SK-N-SH treated with all-trans-retinoic acid at 6 μM for 48 hours (cell line): ENCODE measurements at regions not wholly inside any gene's neighbourhood (a gene's known extent, or its start where the extent isn't known, plus 50 kb on each side); places are given as distances from the start of the nearest gene placed in this dataset.

Experiments
- ATAC-seq: fragments of 200-7000 bp; cut with Tn5 transposase; 3 replicates; pipeline ENCODE4 v1.9.1; 2020; ENCODE audit warnings: mild to moderate bottlenecking, moderate library complexity
- ARNTL ChIP-seq: fragments of 450-650 bp; formaldehyde crosslinking; IDR thresholded peaks from 2 replicates; pipeline ENCODE4 v1.5.0; 2020; ENCODE audit warnings: low read depth, mild to moderate bottlenecking, moderate library complexity, borderline replicate concordance
- BACH2 ChIP-seq: fragments of 250-450 bp; sonication (Bioruptor Pico); IDR thresholded peaks from 2 replicates; pipeline ENCODE4 v1.9.0; 2021; ENCODE audit warnings: mild to moderate bottlenecking, borderline replicate concordance
- CREB5 ChIP-seq: fragments of 250-450 bp; sonication (Bioruptor Pico); IDR thresholded peaks from 2 replicates; pipeline ENCODE4 v1.5.1; 2020; ENCODE audit warnings: low read depth, mild to moderate bottlenecking, moderate library complexity
- CSDC2 ChIP-seq: fragments of 250-450 bp; sonication (Bioruptor Pico); IDR thresholded peaks from 2 replicates; pipeline ENCODE4 v1.5.0; 2020; ENCODE audit warnings: mild to moderate bottlenecking, moderate library complexity
- ESRRG ChIP-seq: fragments of 250-450 bp; sonication (Bioruptor Pico); IDR thresholded peaks from 2 replicates; pipeline ENCODE4 v1.6.1; 2021; ENCODE audit warnings: mild to moderate bottlenecking
- GLIS3 ChIP-seq: fragments of 250-450 bp; sonication (Bioruptor Pico); IDR thresholded peaks from 2 replicates; pipeline ENCODE4 v1.5.0; 2020; ENCODE audit warnings: mild to moderate bottlenecking, moderate library complexity
- ISL1 ChIP-seq: fragments of 250-450 bp; sonication (Bioruptor Pico); IDR thresholded peaks from 2 replicates; pipeline ENCODE4 v2.1.2; 2022; ENCODE audit warnings: mild to moderate bottlenecking, moderate library complexity
- OSR1 ChIP-seq: fragments of 250-450 bp; sonication (Bioruptor Pico); IDR thresholded peaks from 2 replicates; pipeline ENCODE4 v1.8.0; 2022; ENCODE audit warnings: moderate library complexity, mild to moderate bottlenecking, inconsistent platforms
- POU6F1 ChIP-seq: fragments of 250-450 bp; sonication (Bioruptor Pico); IDR thresholded peaks from 2 replicates; pipeline ENCODE4 v1.8.0; 2021; ENCODE audit warnings: low read depth, mild to moderate bottlenecking, moderate library complexity, borderline replicate concordance
- PPARA ChIP-seq: fragments of 250-450 bp; sonication (Bioruptor Pico); IDR thresholded peaks from 2 replicates; pipeline ENCODE4 v1.5.0; 2020; ENCODE audit warnings: mild to moderate bottlenecking, borderline replicate concordance
- RARB ChIP-seq: fragments of 250-450 bp; sonication (Bioruptor Pico); IDR thresholded peaks from 2 replicates; pipeline ENCODE4 v1.8.0; 2021; ENCODE audit warnings: mild to moderate bottlenecking, moderate library complexity
- SNAI2 ChIP-seq: fragments of 250-450 bp; sonication (Bioruptor Pico); IDR thresholded peaks from 2 replicates; pipeline ENCODE4 v1.5.0; 2020; ENCODE audit warnings: mild to moderate bottlenecking, moderate library complexity
- TCF4 ChIP-seq: fragments of 250-450 bp; sonication (Bioruptor Pico); IDR thresholded peaks from 2 replicates; pipeline ENCODE4 v1.8.0; 2021; ENCODE audit warnings: mild to moderate bottlenecking, moderate library complexity, borderline replicate concordance
- TOX ChIP-seq: fragments of 250-450 bp; sonication (Bioruptor Pico); IDR thresholded peaks from 2 replicates; pipeline ENCODE4 v1.8.0; 2021; ENCODE audit warnings: mild to moderate bottlenecking, moderate library complexity, borderline replicate concordance
- ZC3H10 ChIP-seq: fragments of 250-450 bp; sonication (Bioruptor Pico); IDR thresholded peaks from 2 replicates; pipeline ENCODE4 v1.5.1; 2021; ENCODE audit warnings: mild to moderate bottlenecking, moderate library complexity
- ZFP30 ChIP-seq: fragments of 450-650 bp; formaldehyde crosslinking; IDR thresholded peaks from 2 replicates; pipeline ENCODE4 v1.5.0; 2022; ENCODE audit warnings: mild to moderate bottlenecking, moderate library complexity
- ZNF565 ChIP-seq: fragments of 450-650 bp; formaldehyde crosslinking; conservative IDR thresholded peaks from 2 replicates; pipeline ENCODE4 v1.5.0; 2020; ENCODE audit warnings: low read depth, mild to moderate bottlenecking, moderate library complexity
- ZNF70 ChIP-seq: fragments of 450-650 bp; formaldehyde crosslinking; IDR thresholded peaks from 2 replicates; pipeline ENCODE4 v1.5.0; 2020; ENCODE audit warnings: mild to moderate bottlenecking, moderate library complexity
- ZNF8 ChIP-seq: fragments of 450-650 bp; formaldehyde crosslinking; IDR thresholded peaks from 2 replicates; pipeline ENCODE4 v1.5.0; 2020; ENCODE audit warnings: mild to moderate bottlenecking, moderate library complexity
- TF ChIP-seq, protein P1 (sequence below): fragments of 250-450 bp; sonication (Bioruptor Pico); IDR thresholded peaks from 2 replicates; pipeline ENCODE4 v1.5.1; 2021; ENCODE audit warnings: mild to moderate bottlenecking, moderate library complexity

GRCh38 chr7:82697897-82698296 is 254.3 kb upstream of the CACNA2D1 start:
- peak; percentile 54; the same call in 1 of the 2 replicates for TF ChIP-seq TOX
- TF ChIP-seq, protein P1, sequence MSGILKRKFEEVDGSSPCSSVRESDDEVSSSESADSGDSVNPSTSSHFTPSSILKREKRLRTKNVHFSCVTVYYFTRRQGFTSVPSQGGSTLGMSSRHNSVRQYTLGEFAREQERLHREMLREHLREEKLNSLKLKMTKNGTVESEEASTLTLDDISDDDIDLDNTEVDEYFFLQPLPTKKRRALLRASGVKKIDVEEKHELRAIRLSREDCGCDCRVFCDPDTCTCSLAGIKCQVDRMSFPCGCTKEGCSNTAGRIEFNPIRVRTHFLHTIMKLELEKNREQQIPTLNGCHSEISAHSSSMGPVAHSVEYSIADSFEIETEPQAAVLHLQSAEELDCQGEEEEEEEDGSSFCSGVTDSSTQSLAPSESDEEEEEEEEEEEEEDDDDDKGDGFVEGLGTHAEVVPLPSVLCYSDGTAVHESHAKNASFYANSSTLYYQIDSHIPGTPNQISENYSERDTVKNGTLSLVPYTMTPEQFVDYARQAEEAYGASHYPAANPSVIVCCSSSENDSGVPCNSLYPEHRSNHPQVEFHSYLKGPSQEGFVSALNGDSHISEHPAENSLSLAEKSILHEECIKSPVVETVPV (CRISPR knock-in tag): no peak
- peak; percentile 64 for TF ChIP-seq ISL1 (CRISPR knock-in tag)
- peak; percentile 72 for ATAC-seq

- ATAC-seq: no peak
- TF ChIP-seq ISL1 (CRISPR knock-in tag): no peak
- TF ChIP-seq ZC3H10: no peak
- TF ChIP-seq OSR1 (CRISPR knock-in tag): no peak
- TF ChIP-seq SNAI2: no peak
These were observed 253.1 kb upstream of the CACNA2D1 start for GRCh38 chr7:82696631-82697030.

- TF ChIP-seq SNAI2: no peak
- TF ChIP-seq POU6F1: no peak
- TF ChIP-seq BACH2 (CRISPR knock-in tag): no peak
- no peak for TF ChIP-seq ESRRG (CRISPR knock-in tag)
- no peak for TF ChIP-seq ISL1 (CRISPR knock-in tag)
- TF ChIP-seq CSDC2 (CRISPR knock-in tag): no peak
- no peak for TF ChIP-seq ZNF565
- TF ChIP-seq ZNF8 (CRISPR knock-in tag): no peak
- no peak for TF ChIP-seq ZC3H10
- no peak for TF ChIP-seq TCF4 (CRISPR knock-in tag)
- TF ChIP-seq RARB: no peak
- TF ChIP-seq CREB5: no peak
- TF ChIP-seq, all 23 proteins: peak for 0
- ATAC-seq: no peak
These were observed 250.4 kb upstream of the CACNA2D1 start for GRCh38 chr7:82694022-82694421.

DNA sequence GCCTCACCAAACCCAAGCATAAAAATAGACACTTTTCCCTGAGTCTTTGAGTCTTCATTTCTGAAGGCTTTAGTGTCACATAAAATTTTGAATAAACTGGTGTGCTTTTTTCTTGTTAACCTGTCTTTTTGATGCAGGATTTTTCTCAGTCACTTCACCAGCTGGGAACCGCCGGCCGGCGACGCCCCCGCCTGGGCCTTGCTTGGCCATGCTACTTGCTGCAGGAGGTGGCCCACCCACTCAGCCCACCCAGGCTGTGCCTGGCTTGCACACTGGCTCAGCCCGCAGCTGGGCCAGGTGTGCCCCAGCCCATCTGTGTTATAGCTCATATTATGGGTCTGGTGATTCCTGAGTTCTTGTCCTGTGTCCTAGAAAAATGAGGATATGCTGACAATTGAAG is 247.4 kb upstream of the CACNA2D1 start:
- ATAC-seq: no peak
- TF ChIP-seq ZC3H10 (no peak), ARNTL (CRISPR knock-in tag) (no peak), RARB (no peak), BACH2 (CRISPR knock-in tag) (no peak), PPARA (no peak), OSR1 (CRISPR knock-in tag) (no peak), ZNF565 (no peak), POU6F1 (no peak), ZNF70 (CRISPR knock-in tag) (no peak), GLIS3 (CRISPR knock-in tag) (no peak), ESRRG (CRISPR knock-in tag) (no peak), ZFP30 (no peak), ISL1 (CRISPR knock-in tag) (no peak)
- TF ChIP-seq, protein P1 (CRISPR knock-in tag): no peak

- ATAC-seq: peak; percentile 47; the same call in 2 of the 3 replicates
- no peak for TF ChIP-seq ZNF70 (CRISPR knock-in tag)
- TF ChIP-seq BACH2 (CRISPR knock-in tag): no peak
- TF ChIP-seq ZC3H10: 0 out of 2 replicates have a peak, but pooled peaks have one; percentile 41
- TF ChIP-seq ZNF8 (CRISPR knock-in tag): no peak
- TF ChIP-seq TOX: peak; percentile 65; the same call in 1 of the 2 replicates
- peak; percentile 61 for TF ChIP-seq ISL1 (CRISPR knock-in tag)
These were observed 241.6 kb upstream of the CACNA2D1 start for GRCh38 chr7:82685214-82685613.
